ENCODE measurements at regions not wholly inside any gene's neighbourhood (a gene's known extent, or its start where the extent isn't known, plus 50 kb on each side); places are given as distances from the start of the nearest gene placed in this dataset.

GRCh38 chr1:31511848-31512615 lies 64.3 kb upstream of the TINAGL1 start:
- no peak overlapping the region for H3K9ac ChIP-seq (ENCODE audit: low read length)
- no peak overlapping the region for H3K4me3 ChIP-seq (ENCODE audit: insufficient read depth, low read depth, low read length)
- Mint-ChIP-seq H3K27me3 (ENCODE audit: low read depth, unreplicated experiment) (peaks cover 20% of the 10 kb centered on the region), H3K27ac (ENCODE audit: unreplicated experiment) (no peak overlapping the region), H3K4me1 (ENCODE audit: low read depth, unreplicated experiment) (peaks cover 2% of the 10 kb centered on the region), H3K4me3 (ENCODE audit: unreplicated experiment) (no peak overlapping the region), H3K9me3 (ENCODE audit: unreplicated experiment) (no peaks in the 10 kb centered on the region), H3K36me3 (ENCODE audit: low read depth, unreplicated experiment) (no peaks in the 10 kb centered on the region)
- TF ChIP-seq EZH2 (IDR thresholded peaks at IDR 0.05; ENCODE audit: insufficient read depth, low read length) (no peak), CTCF (IDR thresholded peaks at IDR 0.05; ENCODE audit: insufficient read depth, low read depth, low read length) (no peak)
- DNase-seq (ENCODE audit: low read depth) (no peak), FAIRE-seq (no peak)
- no peaks in the 10 kb centered on the region for H3K36me3 ChIP-seq (ENCODE audit: insufficient read depth, low read length)
- H3K27me3 ChIP-seq (ENCODE audit: insufficient read depth, low read length), result peaks cover 24% of the 10 kb centered on the region
- peaks cover 5% of the 10 kb centered on the region for H3K9me3 ChIP-seq (ENCODE audit: insufficient read depth, low read depth, low read length)
- H3K79me2 ChIP-seq (ENCODE audit: insufficient read depth, low read length), result no peaks in the 10 kb centered on the region
- no peak overlapping the region for H3K4me2 ChIP-seq (ENCODE audit: low read length)
- H3K4me1 ChIP-seq (ENCODE audit: insufficient read depth, low read length), result no peaks in the 10 kb centered on the region
- no peak overlapping the region for H2AFZ ChIP-seq (ENCODE audit: low read depth, low read length)
- no peaks in the 10 kb centered on the region for H4K20me1 ChIP-seq (ENCODE audit: insufficient read depth, low read length)
- H3K27ac ChIP-seq (ENCODE audit: low read depth, low read length), result no peak overlapping the region

- TF ChIP-seq EZH2 (IDR thresholded peaks at IDR 0.05; ENCODE audit: insufficient read depth, low read length) (no peak), CTCF (IDR thresholded peaks at IDR 0.05; ENCODE audit: insufficient read depth, low read depth, low read length) (no peak)
- DNase-seq (ENCODE audit: low read depth) (no peak), FAIRE-seq (no peak)
- no peaks in the 10 kb centered on the region for H3K9me3 Mint-ChIP-seq (ENCODE audit: unreplicated experiment)
- H3K36me3 Mint-ChIP-seq (ENCODE audit: low read depth, unreplicated experiment), result no peaks in the 10 kb centered on the region
- Histone ChIP-seq H3K9me3 (ENCODE audit: insufficient read depth, low read depth, low read length) (peaks cover 5% of the 10 kb centered on the region), H3K27me3 (ENCODE audit: insufficient read depth, low read length) (peaks cover 18% of the 10 kb centered on the region), H2AFZ (ENCODE audit: low read depth, low read length) (no peak overlapping the region), H3K36me3 (ENCODE audit: insufficient read depth, low read length) (no peaks in the 10 kb centered on the region), H3K79me2 (ENCODE audit: insufficient read depth, low read length) (no peaks in the 10 kb centered on the region), H3K9ac (ENCODE audit: low read length) (no peak overlapping the region), H3K4me2 (ENCODE audit: low read length) (no peak overlapping the region), H3K4me1 (ENCODE audit: insufficient read depth, low read length) (no peaks in the 10 kb centered on the region), H3K4me3 (ENCODE audit: insufficient read depth, low read depth, low read length) (no peak overlapping the region), H4K20me1 (ENCODE audit: insufficient read depth, low read length) (no peaks in the 10 kb centered on the region), H3K27ac (ENCODE audit: low read depth, low read length) (no peak overlapping the region)
- H3K27me3 Mint-ChIP-seq (ENCODE audit: low read depth, unreplicated experiment), result peaks cover 16% of the 10 kb centered on the region
- H3K27ac Mint-ChIP-seq (ENCODE audit: unreplicated experiment), result no peak overlapping the region
- H3K4me3 Mint-ChIP-seq (ENCODE audit: unreplicated experiment), result no peak overlapping the region
- H3K4me1 Mint-ChIP-seq (ENCODE audit: low read depth, unreplicated experiment), result peaks cover 2% of the 10 kb centered on the region
Observed at GRCh38 chr1:31514117-31514516, 62.2 kb upstream of the TINAGL1 start.
